PC-3 (cell line): ENCODE measurements at regions not wholly inside any gene's neighbourhood (a gene's known extent, or its start where the extent isn't known, plus 50 kb on each side); places are given as distances from the start of the nearest gene placed in this dataset.

Experiments used
- CTCF ChIP-seq: fragments of 300-600 bp; sonication (generic); conservative IDR thresholded peaks from 2 replicates; pipeline ENCODE4 v1.5.1; 2017; ENCODE audit warnings: antibody characterized with exemption, low read depth, mild to moderate bottlenecking, low read length
- EZH2 ChIP-seq: fragments of 300-600 bp; sonication (generic); IDR thresholded peaks from one replicate; pipeline ENCODE4 v1.6.1; 2017; ENCODE audit warnings: antibody characterized with exemption, mild to moderate bottlenecking, low read length; ENCODE audit not compliant: unreplicated experiment

- TF ChIP-seq CTCF = no peak
- TF ChIP-seq EZH2 = no peak
Observed at GRCh38 chr1:194043984-194044755, 857.8 kb upstream of the B3GALT2 start.
